DMS114 treated with DMSO at 0.1 percent for 48 hours (cell line): ENCODE measurements at regions not wholly inside any gene's neighbourhood (a gene's known extent, or its start where the extent isn't known, plus 50 kb on each side); places are given as distances from the start of the nearest gene placed in this dataset.
"Not testable (repeated sequence)": the region's sequence is repeated elsewhere in the genome, so short reads cannot be mapped to it uniquely, and the experiment has no call there.

Source experiments
- DNase-seq: peaks from one replicate; lab custom pipeline; 2025; ENCODE audit not compliant: unreplicated experiment; lab: John Stamatoyannopoulos, UW

DNA sequence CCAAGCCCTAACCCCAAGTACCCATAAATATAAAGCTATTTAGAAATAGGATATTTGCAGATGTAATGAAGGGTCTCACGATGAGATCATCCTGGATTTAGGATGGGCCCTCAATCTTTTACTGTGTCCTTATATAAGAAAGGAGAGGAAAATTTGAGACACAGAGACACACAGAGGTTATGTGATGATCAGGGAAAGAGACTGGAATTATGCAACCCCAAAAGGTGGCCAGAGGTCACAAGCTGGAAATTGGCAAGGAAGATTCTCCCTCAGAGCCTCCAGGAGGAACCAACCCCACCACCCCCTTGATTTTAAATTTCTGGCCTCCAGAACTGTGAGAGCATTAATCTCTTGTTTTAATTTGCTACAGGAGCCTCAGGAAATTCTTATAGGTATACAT is 334.9 kb upstream of the PRICKLE1 start:
- DNase-seq: no peak

DNA sequence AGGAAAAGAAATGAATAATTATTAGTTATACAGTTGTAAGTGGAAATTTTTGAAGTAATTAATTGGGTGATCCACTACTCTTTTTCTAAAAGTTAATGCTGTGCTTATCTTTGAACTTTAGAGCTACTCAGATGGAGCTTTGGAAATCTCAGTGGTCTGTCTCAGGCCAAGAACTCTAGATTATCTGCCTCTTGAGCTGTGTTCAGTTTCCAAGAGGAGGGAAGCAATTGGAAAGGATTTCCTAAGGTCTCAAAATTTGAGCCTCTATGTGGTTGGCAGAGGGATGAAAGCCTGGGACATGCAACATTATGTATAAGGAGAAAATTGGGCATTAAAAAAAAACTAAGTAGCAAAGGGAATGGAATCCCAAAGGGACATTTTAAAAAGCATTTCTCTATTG is 334.0 kb upstream of the PRICKLE1 start:
- no peak for DNase-seq

DNA sequence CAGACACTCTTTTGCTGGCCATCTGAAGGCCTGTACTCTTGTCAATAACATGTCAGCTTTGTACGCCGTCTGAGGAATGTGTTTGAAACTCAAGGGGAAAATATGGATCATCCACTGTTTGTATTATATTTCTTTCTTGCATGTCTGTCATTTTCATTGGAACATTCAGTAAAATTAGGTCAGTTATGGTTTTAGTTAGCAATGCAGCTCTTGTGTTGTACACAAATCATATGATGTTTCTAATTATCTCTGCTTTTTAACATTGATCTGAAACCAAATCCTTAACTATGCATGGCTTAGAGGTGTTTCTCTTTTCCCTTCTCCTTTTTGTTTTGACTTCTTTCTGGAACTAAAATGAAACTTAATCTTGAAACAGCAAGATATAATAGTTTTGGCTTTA is 333.6 kb upstream of the PRICKLE1 start:
- DNase-seq: no peak

DNA sequence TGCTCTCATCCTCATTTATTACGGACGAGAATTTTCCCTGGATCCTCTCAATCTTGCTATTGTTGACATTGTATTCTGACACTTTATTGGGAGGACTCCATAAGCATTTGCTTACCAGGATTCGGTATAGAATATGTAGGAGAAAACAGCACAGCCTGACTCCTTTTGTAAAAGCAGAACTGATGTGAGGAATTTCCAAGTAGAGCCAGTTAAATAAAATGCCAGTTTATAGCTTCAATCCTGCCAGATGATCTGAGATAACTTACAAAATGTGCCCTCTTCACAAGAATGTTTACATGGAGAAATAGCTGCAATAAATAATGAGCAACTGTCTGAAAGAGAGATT is 332.9 kb upstream of the PRICKLE1 start:
- DNase-seq: no peak

DNA sequence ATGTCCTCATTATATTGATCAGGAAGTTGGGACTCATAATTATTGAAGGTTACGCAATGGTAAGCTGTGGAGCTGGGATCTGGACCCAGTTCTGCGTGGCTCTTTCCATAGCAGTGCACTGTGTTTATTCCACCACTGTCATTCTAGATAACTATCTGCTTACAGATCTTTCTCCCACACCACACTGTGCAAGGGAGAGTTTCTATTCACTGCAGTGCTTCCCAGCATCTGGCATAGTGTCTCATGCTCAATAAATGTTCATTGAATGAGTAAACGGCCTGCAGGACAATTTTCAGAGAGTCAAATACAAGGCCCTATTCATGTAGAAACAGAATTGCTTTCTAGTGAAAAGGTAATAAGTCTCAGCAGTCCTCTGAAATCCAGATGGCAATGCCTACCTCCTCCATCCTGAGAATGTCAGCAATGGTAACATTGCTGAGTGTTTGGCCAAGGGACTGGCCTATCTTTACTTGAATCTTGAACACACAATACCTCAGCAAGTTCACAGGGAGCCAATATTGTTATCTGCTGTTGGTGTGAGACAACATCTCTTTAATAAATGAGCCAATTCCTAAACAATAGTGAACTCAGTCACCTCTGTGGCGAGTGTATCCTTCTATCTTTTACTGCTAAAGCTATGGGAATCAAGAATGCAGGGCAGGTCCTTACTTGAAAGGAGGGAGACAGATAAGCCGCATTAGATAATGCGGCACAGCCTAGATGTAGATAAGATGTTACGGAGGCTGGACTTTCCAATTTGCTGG is 332.4 kb upstream of the PRICKLE1 start:
- DNase-seq: no peak

DNA sequence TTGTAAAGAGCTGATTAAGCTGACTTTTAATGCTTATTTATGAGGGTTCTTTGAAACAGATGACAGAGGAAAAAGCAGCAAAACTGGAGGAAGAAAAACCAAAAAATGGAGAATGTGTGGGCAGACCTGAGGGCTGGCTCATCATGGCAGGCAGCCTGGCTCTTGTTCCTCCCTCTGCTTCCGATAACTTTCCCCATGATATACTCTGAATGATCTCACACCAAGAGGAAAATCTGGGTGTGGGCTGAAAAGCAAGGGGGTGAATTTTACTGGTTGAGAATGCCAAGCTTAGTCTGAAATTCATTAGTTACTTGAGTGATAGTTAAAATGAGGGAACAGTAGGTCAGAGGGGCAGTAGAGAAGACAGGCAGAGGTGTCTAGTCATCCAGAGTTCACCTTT is 330.1 kb upstream of the PRICKLE1 start:
- DNase-seq: no peak

DNA sequence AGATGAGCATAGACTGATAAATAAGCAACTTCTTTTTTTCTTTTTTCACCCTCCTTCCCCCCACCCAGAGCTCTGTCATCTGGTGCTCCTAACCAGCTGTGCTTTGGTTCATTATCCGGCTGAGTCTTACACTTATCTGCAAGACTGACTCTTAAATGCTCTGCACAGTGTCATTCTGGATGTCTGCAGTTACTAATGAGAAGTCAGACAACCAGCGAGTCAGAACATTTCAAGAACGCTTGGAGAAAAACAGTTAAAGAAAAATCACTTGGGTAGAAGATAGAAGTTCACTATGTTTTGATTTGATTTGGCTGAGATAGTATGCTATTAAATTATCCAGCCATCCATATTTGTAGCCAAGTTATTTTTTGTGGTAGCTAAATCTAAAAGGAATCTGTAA is 328.9 kb upstream of the PRICKLE1 start:
- DNase-seq: no peak

DNA sequence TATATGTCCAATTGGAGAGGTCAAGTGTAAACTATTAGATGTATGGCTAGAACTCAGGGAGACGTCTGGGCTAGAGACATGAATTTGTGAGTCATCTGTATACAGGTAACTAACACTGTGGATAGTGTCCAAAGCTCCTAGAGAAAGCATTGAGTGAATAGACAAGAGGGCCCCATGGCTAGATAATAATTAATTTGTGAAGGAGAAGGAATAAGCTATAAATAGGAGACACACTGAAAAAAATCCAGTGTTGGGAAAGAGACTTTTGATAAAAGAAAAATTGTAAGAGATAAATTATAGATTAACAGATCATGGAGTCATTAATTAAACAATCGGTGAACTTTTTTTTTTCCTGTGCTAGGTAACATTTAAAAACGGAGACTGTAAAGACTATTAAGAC is 326.6 kb upstream of the PRICKLE1 start:
- DNase-seq: no peak

DNA sequence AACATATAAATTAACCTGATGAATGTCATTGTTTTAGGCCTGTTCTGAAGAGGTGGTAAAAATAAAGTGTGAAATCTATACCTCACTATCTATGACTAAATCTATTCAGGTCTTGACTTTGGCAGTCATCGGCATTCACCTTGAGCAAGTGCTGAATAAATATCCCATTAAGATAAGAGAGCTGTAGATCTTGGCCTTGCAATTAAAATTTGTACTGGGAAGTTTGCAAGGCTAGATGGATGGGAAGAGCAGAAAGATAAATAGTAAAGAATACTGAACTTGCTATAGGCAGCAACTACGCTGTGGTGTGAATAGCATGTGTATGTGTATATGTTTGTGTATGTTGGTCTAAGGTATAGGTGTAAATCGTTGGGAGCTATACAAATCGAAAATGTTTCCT is 325.9 kb upstream of the PRICKLE1 start:
- DNase-seq: no peak

DNA sequence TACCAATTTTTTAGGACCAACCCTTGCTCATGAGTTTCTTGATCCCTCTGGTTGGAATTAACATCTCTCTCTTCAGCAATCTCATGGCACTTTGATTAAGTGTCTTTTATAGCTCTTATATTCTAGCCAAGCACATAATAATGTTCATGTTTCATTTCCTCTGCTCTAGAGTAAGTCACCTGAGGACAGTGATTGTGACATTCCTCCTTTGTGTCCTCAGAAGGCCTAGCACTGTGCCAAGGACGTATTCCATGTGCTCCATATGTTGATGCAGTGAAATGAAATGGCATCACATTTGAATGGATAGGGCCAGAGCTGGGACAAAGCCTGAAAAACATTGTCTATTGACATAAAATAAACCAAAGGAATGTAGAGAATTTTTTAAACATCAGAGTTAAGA is 322.8 kb upstream of the PRICKLE1 start:
- DNase-seq: no peak

DNA sequence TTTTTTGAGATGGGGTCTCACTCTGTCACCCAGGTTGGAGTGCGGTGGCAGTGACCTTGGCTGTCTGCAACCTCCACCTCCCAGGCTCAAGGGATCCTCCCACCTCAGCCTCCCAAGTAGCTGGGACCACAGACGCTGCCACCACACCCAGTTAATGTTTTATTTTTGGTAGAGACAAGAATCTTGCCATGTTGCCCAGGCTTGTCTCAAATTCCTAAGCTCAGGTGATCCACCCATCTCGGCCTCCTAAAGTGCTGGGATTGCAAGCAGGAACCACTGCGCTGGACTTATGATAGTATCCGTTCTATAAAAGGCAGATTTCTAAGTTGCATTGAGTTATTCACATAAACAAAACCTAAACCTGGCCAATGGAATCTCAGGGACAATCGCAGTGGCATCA is 321.1 kb upstream of the PRICKLE1 start:
- DNase-seq: no peak

DNA sequence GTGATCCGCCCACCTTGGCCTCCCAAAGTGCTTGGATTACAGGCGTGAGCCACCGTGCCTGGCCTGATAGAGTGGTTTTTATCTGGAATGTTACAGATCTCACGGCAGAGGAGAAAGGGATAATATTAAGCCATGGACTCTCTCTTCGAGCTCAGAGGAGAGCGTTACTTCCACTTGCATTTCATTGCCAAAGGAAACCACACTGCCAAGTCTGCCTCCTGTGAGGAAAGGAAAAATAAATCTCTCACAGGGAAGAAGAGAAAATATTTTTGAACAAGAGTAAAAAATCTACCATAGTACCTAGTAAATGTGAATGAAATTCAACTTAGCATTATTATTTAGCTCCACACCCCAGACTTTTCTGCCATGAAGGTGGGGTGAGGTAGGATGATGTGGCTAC is 319.2 kb upstream of the PRICKLE1 start:
- DNase-seq: no peak

DNA sequence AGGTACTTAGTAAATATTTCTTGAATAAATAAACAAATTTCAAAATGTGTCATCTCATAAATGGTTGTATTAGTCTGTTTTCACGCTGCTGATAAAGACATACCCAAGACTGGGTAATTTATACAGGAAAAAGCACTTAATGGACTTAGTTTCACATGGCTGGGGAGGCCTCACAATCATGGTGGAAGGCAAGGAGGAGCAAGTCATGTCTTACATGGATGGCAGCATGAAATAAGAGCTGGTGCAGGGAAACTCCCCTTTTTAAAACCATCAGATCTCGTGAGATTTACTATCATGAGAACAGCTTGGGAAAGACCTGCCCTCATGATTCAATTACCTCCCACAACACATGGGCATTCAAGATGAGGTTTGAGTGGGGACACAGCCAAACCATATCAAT is 317.3 kb upstream of the PRICKLE1 start:
- DNase-seq: not testable (repeated sequence)

DNA sequence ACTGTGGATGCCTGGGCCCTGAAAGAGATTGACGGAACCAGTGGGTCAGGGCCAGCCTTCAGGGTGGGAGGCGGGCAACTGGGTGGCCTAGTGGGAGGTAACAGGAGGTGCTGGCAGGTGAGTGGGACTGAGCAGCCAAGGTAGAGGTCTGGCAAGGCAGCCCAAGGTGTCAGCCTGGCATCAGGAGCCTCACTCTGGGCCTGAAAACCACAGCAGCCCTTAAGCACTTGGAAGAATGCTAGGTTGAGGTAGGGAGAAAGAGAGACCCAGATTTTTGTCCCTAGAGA is 315.8 kb upstream of the PRICKLE1 start:
- DNase-seq: no peak

DNA sequence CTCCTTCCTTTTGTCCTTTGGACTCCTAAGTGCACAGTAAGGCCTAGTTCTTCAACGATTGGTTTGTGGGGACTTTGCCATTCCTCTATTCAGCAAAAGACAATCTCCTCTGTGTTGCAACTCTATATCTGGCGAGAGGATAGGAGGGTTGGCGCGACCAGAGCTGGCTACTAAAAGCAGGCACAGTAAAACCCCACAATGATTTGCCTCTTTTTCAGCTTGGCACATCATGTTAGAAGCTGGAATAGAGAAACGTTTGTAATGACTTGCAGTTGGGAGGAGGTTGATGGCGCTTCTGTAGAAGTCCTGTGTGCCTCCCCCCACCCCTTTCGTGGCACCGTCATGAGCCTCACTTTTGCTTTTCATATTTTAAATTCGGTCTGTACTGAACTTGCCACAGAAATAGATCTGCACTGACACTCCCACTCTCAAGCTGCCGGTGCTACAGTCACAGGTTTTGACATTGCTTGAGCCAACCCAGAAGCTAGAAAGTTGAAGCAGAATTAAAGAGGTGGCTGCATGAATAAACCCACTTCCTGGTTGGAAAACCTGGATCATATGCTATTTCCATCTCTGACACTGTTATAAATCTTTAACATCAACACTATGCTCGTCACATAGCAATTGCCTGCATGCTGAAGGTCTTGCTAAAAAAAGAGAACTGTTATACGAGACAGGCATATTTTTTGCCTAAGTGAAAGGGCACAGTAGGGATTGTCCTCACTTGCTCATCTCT is 315.3 kb upstream of the PRICKLE1 start:
- no peak for DNase-seq

DNA sequence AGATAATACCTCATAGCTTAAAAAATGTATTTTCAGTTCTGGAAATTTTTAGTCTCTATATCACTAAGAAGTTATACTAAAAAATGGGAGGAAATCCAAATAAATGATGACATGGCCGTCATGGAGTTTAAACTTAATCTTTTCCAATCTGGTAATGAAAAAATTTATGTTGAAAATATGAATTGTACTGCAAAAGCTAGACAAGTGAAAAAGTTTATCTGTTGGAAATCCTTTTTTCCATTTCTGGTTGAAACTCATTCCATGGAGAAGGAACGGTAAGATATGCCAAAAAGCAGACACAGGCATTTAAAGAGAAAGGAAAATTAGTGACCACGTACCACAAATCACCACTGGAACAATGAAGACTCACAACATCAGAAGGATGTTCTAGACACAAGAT is 314.2 kb upstream of the PRICKLE1 start:
- no peak for DNase-seq

DNA sequence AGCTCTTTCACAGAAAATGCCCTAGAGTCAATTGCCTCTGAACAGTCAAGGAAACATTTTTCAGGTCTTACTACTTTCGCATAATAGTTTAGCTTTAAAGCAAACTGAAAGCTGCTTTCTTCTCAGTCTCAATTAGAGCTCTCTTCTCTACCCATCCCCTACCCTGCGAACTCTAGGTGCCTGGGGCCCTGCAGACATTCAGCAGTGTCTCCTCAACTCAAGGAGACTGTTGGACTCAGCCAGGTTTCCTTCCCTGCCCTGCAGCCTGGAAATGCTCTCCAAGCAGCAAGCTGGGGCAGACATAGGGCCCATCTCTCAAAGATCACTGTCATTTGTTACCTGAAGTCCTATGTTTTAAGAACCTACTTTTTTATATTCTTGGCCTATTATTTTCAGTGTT is 312.5 kb upstream of the PRICKLE1 start:
- no peak for DNase-seq

DNA sequence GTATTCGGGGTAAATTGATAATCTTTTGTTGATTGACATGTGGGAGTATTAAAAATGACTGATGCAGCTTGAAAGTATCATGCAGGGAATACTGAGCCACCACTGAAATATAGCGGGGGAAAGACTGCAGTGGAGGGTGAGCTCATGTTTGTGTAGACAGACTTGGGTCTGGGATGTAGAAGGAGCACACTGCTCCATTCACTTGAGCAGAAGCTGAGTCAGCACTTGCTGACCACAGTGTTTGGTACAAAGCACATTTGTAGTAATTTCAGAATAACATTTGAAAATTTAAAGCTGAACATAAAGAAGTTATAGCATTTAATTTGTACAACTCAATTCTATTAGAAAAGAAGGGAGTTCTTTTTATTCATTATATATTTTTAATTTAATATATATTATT is 304.3 kb upstream of the PRICKLE1 start:
- no peak for DNase-seq

DNA sequence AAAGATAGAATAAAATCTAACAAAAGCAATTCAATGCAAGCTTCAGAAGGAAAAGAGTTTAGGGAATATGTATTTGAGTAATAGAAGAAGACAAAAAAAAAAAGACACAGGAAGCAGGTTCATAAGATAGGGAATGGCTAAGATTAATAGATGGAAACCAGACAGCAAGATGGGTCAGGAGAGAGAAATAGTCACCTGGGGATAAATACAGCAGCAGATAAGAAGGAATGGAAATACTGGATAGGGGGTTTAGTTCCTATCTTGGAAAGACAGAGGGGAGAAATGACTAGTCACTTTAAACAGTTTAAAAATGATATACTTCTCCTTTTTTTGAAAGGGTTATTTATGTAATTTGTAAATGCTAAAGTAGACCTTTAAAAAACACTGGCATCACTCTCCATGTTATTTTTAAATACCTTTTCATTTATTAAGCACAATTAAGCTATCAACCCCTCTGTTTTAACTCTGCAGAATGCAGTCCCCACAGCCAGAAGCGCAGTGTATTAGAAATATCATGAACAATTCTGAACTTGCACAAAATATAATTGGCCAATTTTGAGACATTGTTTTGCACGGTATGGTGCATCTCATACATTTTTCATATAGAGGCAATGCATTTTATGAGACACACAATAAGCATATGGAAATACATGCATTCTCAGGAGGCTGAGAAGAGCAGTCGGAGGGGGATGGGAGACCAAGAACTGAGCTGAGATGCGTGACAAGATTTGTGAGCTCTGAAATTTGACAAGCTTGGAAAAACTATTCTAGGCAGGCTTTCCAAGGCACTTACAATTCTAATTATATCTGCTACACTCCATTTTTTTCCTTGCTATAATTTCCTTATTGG is 303.4 kb upstream of the PRICKLE1 start:
- no peak for DNase-seq

DNA sequence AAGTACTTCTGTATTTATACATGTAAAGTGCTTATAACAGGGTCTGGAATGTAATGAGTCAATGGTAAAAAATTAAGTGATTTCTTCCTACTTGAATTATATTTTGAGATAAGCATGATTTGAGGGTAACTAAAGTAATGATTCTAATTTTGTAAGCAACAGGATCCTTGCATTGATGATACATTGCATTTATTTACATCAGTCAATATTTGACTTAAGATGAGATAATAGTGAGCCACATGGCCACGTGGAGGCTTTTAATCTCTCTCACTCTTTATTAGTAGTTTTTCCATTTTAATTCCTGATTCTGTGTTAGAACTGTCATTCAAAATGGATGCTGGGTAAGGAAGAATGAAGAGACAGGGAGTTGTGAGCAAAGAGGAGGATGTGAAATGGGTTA is 298.1 kb upstream of the PRICKLE1 start:
- no peak for DNase-seq

DNA sequence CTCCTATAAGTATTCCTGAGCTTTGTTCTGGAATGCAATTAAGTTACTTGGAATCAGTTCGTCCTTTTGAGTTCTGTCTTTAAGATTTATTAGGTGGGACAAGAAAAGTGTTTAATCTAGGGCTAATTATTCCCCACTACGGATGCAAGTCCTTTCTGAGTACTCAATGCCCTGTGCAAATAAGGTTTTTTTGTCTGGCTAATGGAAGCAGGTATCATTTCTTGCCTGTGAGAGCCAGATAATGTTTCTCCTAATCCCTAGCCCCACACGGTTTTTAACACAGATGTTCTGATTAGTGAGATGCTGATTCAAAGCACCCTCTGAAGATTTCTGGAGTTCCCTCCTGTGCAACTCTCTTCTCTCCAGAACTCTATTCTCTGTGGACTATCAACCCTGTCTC is 296.6 kb upstream of the PRICKLE1 start:
- no peak for DNase-seq

DNA sequence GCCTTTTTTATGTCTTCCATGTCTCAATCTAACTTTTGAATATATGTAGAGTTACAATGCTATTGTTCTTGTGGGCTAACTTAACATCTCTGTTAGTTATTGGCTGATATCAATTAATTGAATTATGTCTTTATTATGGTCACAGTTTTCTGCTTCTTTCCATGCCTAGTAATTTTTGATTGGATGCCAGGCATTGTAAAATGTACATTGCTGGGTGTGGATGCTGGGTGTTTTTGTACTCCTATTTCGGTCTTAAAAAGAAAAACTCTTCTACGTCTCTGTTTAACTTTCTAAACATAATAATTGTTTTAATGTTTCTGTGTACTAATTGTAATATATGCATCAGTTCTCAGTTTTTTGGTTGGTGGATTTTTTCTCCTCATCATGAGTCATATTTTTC is 296.1 kb upstream of the PRICKLE1 start:
- no peak for DNase-seq
